Loucy (cell line): ENCODE measurements at regions not wholly inside any gene's neighbourhood (a gene's known extent, or its start where the extent isn't known, plus 50 kb on each side); places are given as distances from the start of the nearest gene placed in this dataset.

ENCODE experiments used
- H2AFZ ChIP-seq: fragments of 200-600 bp; sonication (generic); 2 replicates; pipeline ENCODE4 v1.6.0; 2016; ENCODE audit warnings: antibody characterized with exemption, mild to moderate bottlenecking, low read length, moderate library complexity
- H3F3A ChIP-seq: fragments of 200-600 bp; 2 replicates; pipeline ENCODE4 v1.6.0; 2016; ENCODE audit warnings: antibody characterized with exemption, low read depth, mild to moderate bottlenecking
- H3K27me3 ChIP-seq: fragments of 200-600 bp; sonication (generic); 2 replicates; pipeline ENCODE4 v1.6.1; 2014; ENCODE audit warnings: low read length, mild to moderate bottlenecking; ENCODE audit not compliant: insufficient read depth, poor library complexity, severe bottlenecking
- H3K36me3 ChIP-seq: fragments of 200-600 bp; sonication (generic); 2 replicates; pipeline ENCODE4 v1.6.1; 2016; ENCODE audit warnings: low read length; ENCODE audit not compliant: insufficient read depth
- H3K4me1 ChIP-seq: fragments of 200-600 bp; sonication (generic); 2 replicates; pipeline ENCODE4 v1.5.1; 2014; ENCODE audit warnings: low read length, mild to moderate bottlenecking; ENCODE audit not compliant: insufficient read depth, poor library complexity, severe bottlenecking
- H3K4me2 ChIP-seq: fragments of 200-600 bp; sonication (generic); 2 replicates; pipeline ENCODE4 v1.6.0; 2014; ENCODE audit warnings: antibody characterized with exemption, low read length, low read depth, mild to moderate bottlenecking; ENCODE audit not compliant: poor library complexity, severe bottlenecking
- H3K4me3 ChIP-seq: fragments of 200-600 bp; sonication (generic); 2 replicates; pipeline ENCODE4 v1.5.1; 2014; ENCODE audit warnings: low read length, mild to moderate bottlenecking, mixed read lengths; ENCODE audit not compliant: poor library complexity, severe bottlenecking
- H3K79me2 ChIP-seq: fragments of 200-600 bp; sonication (generic); 2 replicates; pipeline ENCODE4 v1.6.1; 2014; ENCODE audit warnings: low read length; ENCODE audit not compliant: insufficient read depth
- H3K9ac ChIP-seq: fragments of 200-600 bp; sonication (generic); 2 replicates; pipeline ENCODE4 v1.6.0; 2014; ENCODE audit warnings: mild to moderate bottlenecking, low read depth, low read length, moderate library complexity; ENCODE audit not compliant: poor library complexity, severe bottlenecking
- H3K9me2 ChIP-seq: fragments of 200-600 bp; sonication (generic); replicated peaks from 2 replicates; pipeline ENCODE4 v1.6.1; 2016; ENCODE audit warnings: low read depth, low read length, mixed read lengths
- H3K9me3 ChIP-seq: fragments of 200-600 bp; sonication (generic); 2 replicates; pipeline ENCODE4 v1.6.1; 2014; ENCODE audit warnings: mild to moderate bottlenecking, antibody characterized with exemption, low read length, low read depth; ENCODE audit not compliant: insufficient read depth
- H4K20me1 ChIP-seq: fragments of 200-600 bp; sonication (generic); 2 replicates; pipeline ENCODE4 v1.6.0; 2014; ENCODE audit warnings: antibody characterized with exemption, low read length, mild to moderate bottlenecking; ENCODE audit not compliant: insufficient read depth, poor library complexity, severe bottlenecking
- CTCF ChIP-seq: fragments of 200-600 bp; sonication (generic); conservative IDR thresholded peaks from 2 replicates; pipeline ENCODE4 v1.5.1; 2014; ENCODE audit warnings: mild to moderate bottlenecking, antibody characterized with exemption, low read length
- EZH2phosphoT487 ChIP-seq: fragments of 200-600 bp; IDR thresholded peaks from 2 replicates; pipeline ENCODE4 v1.6.1; 2018; ENCODE audit warnings: antibody characterized with exemption, mild to moderate bottlenecking, moderate library complexity, borderline replicate concordance

- Histone ChIP-seq H3K36me3 (no peaks in the 10 kb centered on the region), H3K9me2 (no peaks in the 10 kb centered on the region), H3K4me2 (no peak overlapping the region), H3K4me1 (no peaks in the 10 kb centered on the region), H3K4me3 (no peak overlapping the region), H2AFZ (no peak overlapping the region), H3F3A (no peaks in the 10 kb centered on the region), H3K79me2 (no peaks in the 10 kb centered on the region), H3K9ac (no peak overlapping the region), H3K27me3 (no peaks in the 10 kb centered on the region), H4K20me1 (no peaks in the 10 kb centered on the region), H3K9me3 (no peaks in the 10 kb centered on the region)
- TF ChIP-seq EZH2phosphoT487 (no peak), CTCF (no peak)
Observed at GRCh38 chr5:5665225-5666075, 243.0 kb downstream of the ICE1 start.

- H3K36me3 ChIP-seq = no peaks in the 10 kb centered on the region
- no peak overlapping the region for H3K9ac ChIP-seq
- H3K79me2 ChIP-seq = no peaks in the 10 kb centered on the region
- no peaks in the 10 kb centered on the region for H3K27me3 ChIP-seq
- no peak overlapping the region for H2AFZ ChIP-seq
- H4K20me1 ChIP-seq = no peaks in the 10 kb centered on the region
- H3K9me2 ChIP-seq = no peaks in the 10 kb centered on the region
- no peaks in the 10 kb centered on the region for H3K4me1 ChIP-seq
- H3F3A ChIP-seq = no peaks in the 10 kb centered on the region
- no peak for TF ChIP-seq CTCF
- TF ChIP-seq EZH2phosphoT487 = no peak
- H3K4me3 ChIP-seq = no peak overlapping the region
- H3K4me2 ChIP-seq = no peak overlapping the region
- no peaks in the 10 kb centered on the region for H3K9me3 ChIP-seq
Observed at GRCh38 chr5:5658889-5659465, 236.5 kb downstream of the ICE1 start.

GRCh38 chr5:5658226-5658625, 235.7 kb downstream of the ICE1 start:
- no peak overlapping the region for H2AFZ ChIP-seq
- H3K4me1 ChIP-seq = no peaks in the 10 kb centered on the region
- H3K4me2 ChIP-seq = no peak overlapping the region
- H3K9me3 ChIP-seq = no peaks in the 10 kb centered on the region
- no peak overlapping the region for H3K4me3 ChIP-seq
- no peaks in the 10 kb centered on the region for H4K20me1 ChIP-seq
- H3K9ac ChIP-seq = no peak overlapping the region
- no peaks in the 10 kb centered on the region for H3K36me3 ChIP-seq
- no peaks in the 10 kb centered on the region for H3K27me3 ChIP-seq
- H3K79me2 ChIP-seq = no peaks in the 10 kb centered on the region
- TF ChIP-seq EZH2phosphoT487 = no peak
- TF ChIP-seq CTCF = no peak
- H3K9me2 ChIP-seq = no peaks in the 10 kb centered on the region
- H3F3A ChIP-seq = no peaks in the 10 kb centered on the region
